HEK293T (cell line): ENCODE measurements at regions not wholly inside any gene's neighbourhood (a gene's known extent, or its start where the extent isn't known, plus 50 kb on each side); places are given as distances from the start of the nearest gene placed in this dataset.

Experiments
- CTCF ChIA-PET: fragments of 350-600 bp; formaldehyde crosslinking; extraction: SDS; loops from one replicate; lab custom pipeline; 2021; ENCODE audit warnings: antibody characterized with exemption, inconsistent platforms; lab: Yijun Ruan, JAX
- POLR2A ChIA-PET: fragments of 350-600 bp; formaldehyde crosslinking; extraction: SDS; loops from one replicate; lab custom pipeline; 2020; ENCODE audit warnings: antibody characterized with exemption, inconsistent platforms; lab: Yijun Ruan, JAX
- DNase-seq: peaks from one replicate; pipeline ENCODE4 v3.0.0; 2012; ENCODE audit warnings: mixed read lengths; ENCODE audit errors: extremely low spot score
- ARNT ChIP-seq: fragments of 450-650 bp; IDR thresholded peaks from 2 replicates; pipeline ENCODE4 v1.6.1; 2017; ENCODE audit warnings: mild to moderate bottlenecking
- BHLHE40 ChIP-seq: fragments of 450-650 bp; IDR thresholded peaks from 2 replicates; pipeline ENCODE4 v1.6.1; 2016; ENCODE audit warnings: mild to moderate bottlenecking, moderate library complexity, borderline replicate concordance
- CTBP1 ChIP-seq: fragments of 450-650 bp; IDR thresholded peaks from 2 replicates; pipeline ENCODE4 v1.6.1; 2016; ENCODE audit warnings: borderline replicate concordance
- ELF4 ChIP-seq: fragments of 450-650 bp; IDR thresholded peaks from 2 replicates; pipeline ENCODE4 v1.6.1; 2017; ENCODE audit warnings: antibody characterized with exemption
- FOXA1 ChIP-seq: fragments of 450-650 bp; IDR thresholded peaks from 2 replicates; pipeline ENCODE4 v1.6.1; 2016; ENCODE audit warnings: mild to moderate bottlenecking
- FOXK2 ChIP-seq: fragments of 450-650 bp; IDR thresholded peaks from 2 replicates; pipeline ENCODE4 v1.6.1; 2016; ENCODE audit warnings: mild to moderate bottlenecking
- FOXM1 ChIP-seq: fragments of 450-650 bp; IDR thresholded peaks from 2 replicates; pipeline ENCODE4 v1.6.1; 2017; ENCODE audit warnings: mild to moderate bottlenecking, borderline replicate concordance
- HDGF ChIP-seq: fragments of 450-650 bp; IDR thresholded peaks from 2 replicates; pipeline ENCODE4 v1.6.1; 2017; ENCODE audit warnings: antibody characterized with exemption, borderline replicate concordance
- L3MBTL2 ChIP-seq: fragments of 450-650 bp; conservative IDR thresholded peaks from 2 replicates; pipeline ENCODE4 v1.6.1; 2016; ENCODE audit warnings: mild to moderate bottlenecking
- LEF1 ChIP-seq: fragments of 450-650 bp; IDR thresholded peaks from 2 replicates; pipeline ENCODE4 v1.6.1; 2017; ENCODE audit warnings: mild to moderate bottlenecking, borderline replicate concordance
- NFRKB ChIP-seq: fragments of 450-650 bp; IDR thresholded peaks from 2 replicates; pipeline ENCODE4 v1.6.1; 2016; ENCODE audit warnings: mild to moderate bottlenecking, moderate library complexity
- PKNOX1 ChIP-seq: fragments of 450-650 bp; IDR thresholded peaks from 2 replicates; pipeline ENCODE4 v1.6.1; 2016
- SP1 ChIP-seq: fragments of 450-650 bp; IDR thresholded peaks from 2 replicates; pipeline ENCODE4 v1.6.1; 2017
- SUZ12 ChIP-seq: fragments of 450-650 bp; IDR thresholded peaks from 2 replicates; pipeline ENCODE4 v1.6.1; 2016; ENCODE audit warnings: mild to moderate bottlenecking
- TARDBP ChIP-seq: fragments of 450-650 bp; IDR thresholded peaks from 2 replicates; pipeline ENCODE4 v1.6.1; 2016
- ZNF384 ChIP-seq: fragments of 450-650 bp; IDR thresholded peaks from 2 replicates; pipeline ENCODE4 v1.6.1; 2016

DNA sequence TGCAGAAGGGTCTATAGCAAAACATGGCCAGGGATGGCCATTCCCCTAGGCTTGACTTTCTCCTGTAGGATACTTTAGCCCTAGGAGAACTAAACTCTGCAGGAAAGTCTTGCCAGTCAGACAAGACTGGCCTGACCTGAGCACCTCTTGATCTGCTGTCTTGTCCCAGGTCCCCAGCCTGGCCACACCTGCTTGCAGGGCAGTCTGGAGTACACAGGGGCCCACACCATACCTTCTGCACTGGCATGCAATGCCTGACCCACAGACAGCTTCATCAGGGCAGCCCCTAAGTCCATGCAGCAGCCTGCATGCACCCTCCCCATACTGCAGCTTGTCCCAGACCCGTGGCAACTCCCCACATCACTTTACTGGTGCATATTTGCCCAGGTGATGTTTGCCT is 204.6 kb downstream of the LRRC3B start:
- CTCF ChIA-PET = no interaction called here
- POLR2A ChIA-PET = no interaction called here
- TF ChIP-seq HDGF (no peak), FOXA1 (no peak), LEF1 (no peak), SP1 (no peak), ARNT (no peak), BHLHE40 (no peak), FOXM1 (no peak), CTBP1 (no peak), ELF4 (no peak), SUZ12 (no peak), TARDBP (no peak), ZNF384 (no peak), PKNOX1 (no peak), L3MBTL2 (no peak), FOXK2 (no peak)
- DNase-seq = no peak

GRCh38 chr3:26838026-26838425 is 215.5 kb downstream of the LRRC3B start:
- no peak for DNase-seq
- ChIA-PET CTCF (no interaction called here), POLR2A (no interaction called here)
- TF ChIP-seq FOXA1 = no peak
- TF ChIP-seq TARDBP = no peak
- no peak for TF ChIP-seq BHLHE40
- no peak for TF ChIP-seq SUZ12
- no peak for TF ChIP-seq CTBP1
- TF ChIP-seq FOXK2 = no peak
- TF ChIP-seq LEF1 = no peak
- no peak for TF ChIP-seq L3MBTL2
- TF ChIP-seq FOXM1 = no peak
- TF ChIP-seq PKNOX1 = no peak
- no peak for TF ChIP-seq ARNT
- TF ChIP-seq ZNF384 = no peak
- TF ChIP-seq HDGF = no peak

- POLR2A ChIA-PET = no interaction called here
- no peak for DNase-seq
- TF ChIP-seq BHLHE40 = no peak
- TF ChIP-seq TARDBP = no peak
- TF ChIP-seq CTBP1 = no peak
- TF ChIP-seq SP1 = no peak
- no peak for TF ChIP-seq PKNOX1
- CTCF ChIA-PET = no interaction called here
Measured at GRCh38 chr3:26839001-26839400, 216.4 kb downstream of the LRRC3B start.

DNA sequence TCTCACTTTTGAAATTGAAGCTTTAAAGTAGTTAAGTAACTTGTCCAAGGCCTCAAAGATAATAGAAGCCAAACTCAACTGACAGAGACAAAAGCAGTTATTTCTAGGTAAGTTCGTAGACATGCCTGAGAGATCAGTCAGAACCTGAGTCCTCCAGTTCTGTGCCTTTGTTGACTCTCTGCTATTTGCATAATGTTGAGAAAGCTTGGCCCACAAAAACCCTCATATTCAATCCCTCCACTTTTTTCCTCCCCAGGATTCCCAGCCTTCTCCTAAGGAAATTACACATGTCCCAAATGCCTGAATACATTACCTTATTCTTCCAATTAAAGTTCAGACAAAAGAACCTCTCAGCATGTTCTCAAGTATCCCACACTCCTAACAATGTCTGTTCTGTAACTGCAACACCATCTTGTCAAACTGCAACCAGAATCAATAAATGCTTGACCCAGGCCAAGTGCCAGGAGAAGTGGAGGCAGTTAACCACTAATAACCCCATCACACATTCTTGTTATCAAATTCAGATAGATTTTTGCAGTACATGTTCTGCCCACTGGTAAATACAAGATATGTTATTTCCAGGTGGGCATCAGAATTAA is 217.8 kb downstream of the LRRC3B start:
- POLR2A ChIA-PET = no interaction called here
- TF ChIP-seq FOXM1 = no peak
- no peak for TF ChIP-seq ELF4
- TF ChIP-seq BHLHE40 = no peak
- no peak for TF ChIP-seq SP1
- no peak for TF ChIP-seq L3MBTL2
- TF ChIP-seq ARNT = no peak
- no peak for TF ChIP-seq LEF1
- TF ChIP-seq CTBP1 = no peak
- no peak for TF ChIP-seq TARDBP
- TF ChIP-seq FOXA1 = no peak
- TF ChIP-seq NFRKB = no peak
- no peak for TF ChIP-seq PKNOX1
- no peak for TF ChIP-seq ZNF384
- no peak for TF ChIP-seq FOXK2
- no peak for TF ChIP-seq HDGF
- TF ChIP-seq SUZ12 = no peak
- CTCF ChIA-PET = no interaction called here
- DNase-seq = no peak

DNA sequence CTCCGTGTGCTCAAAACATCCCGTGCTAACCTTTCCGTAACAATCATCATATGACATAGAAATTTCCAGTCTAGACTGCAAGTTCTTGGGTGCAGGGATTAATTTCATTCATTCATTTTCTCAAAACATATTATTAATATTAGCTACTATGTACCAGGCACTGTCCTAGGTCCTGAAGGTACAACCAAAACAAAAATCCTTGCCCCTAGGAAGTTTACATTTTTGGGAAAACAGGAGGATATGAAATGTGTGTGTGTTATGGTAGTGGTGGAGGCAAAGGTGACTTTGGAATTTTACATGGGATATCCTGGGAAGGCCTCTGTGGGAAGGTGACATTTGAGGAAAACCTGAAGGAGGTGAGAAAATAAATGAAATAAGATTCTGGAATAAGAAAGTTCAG is 222.6 kb downstream of the LRRC3B start:
- no peak for TF ChIP-seq ZNF384
- no peak for TF ChIP-seq NFRKB
- no peak for TF ChIP-seq HDGF
- TF ChIP-seq FOXA1 = no peak
- no peak for TF ChIP-seq CTBP1
- no peak for TF ChIP-seq TARDBP
- TF ChIP-seq BHLHE40 = no peak
- TF ChIP-seq L3MBTL2 = no peak
- no peak for TF ChIP-seq LEF1
- ChIA-PET POLR2A (no interaction called here), CTCF (no interaction called here)
- DNase-seq = no peak

GRCh38 chr3:26847680-26848079 is 225.1 kb downstream of the LRRC3B start:
- TF ChIP-seq BHLHE40 = no peak
- no peak for TF ChIP-seq PKNOX1
- TF ChIP-seq SUZ12 = no peak
- TF ChIP-seq ARNT = no peak
- TF ChIP-seq LEF1 = no peak
- TF ChIP-seq FOXA1 = no peak
- TF ChIP-seq CTBP1 = no peak
- TF ChIP-seq L3MBTL2 = no peak
- TF ChIP-seq SP1 = no peak
- TF ChIP-seq FOXM1 = no peak
- TF ChIP-seq ZNF384 = no peak
- no peak for TF ChIP-seq TARDBP
- no peak for TF ChIP-seq HDGF
- TF ChIP-seq NFRKB = no peak
- no peak for TF ChIP-seq ELF4
- no peak for TF ChIP-seq FOXK2
- POLR2A ChIA-PET = no interaction called here
- CTCF ChIA-PET = no interaction called here
- DNase-seq = no peak
